Pancreas (tissue), 10 donors: ENCODE measurements at regions not wholly inside any gene's neighbourhood (a gene's known extent, or its start where the extent isn't known, plus 50 kb on each side); places are given as distances from the start of the nearest gene placed in this dataset.

Experiments
- ATAC-seq, 4 donors: fragments of 200-7000 bp; cut with Tn5 transposase; one replicate each; pipeline versions ENCODE4 v1.8.0 to v1.9.1; 2020; ENCODE audit warnings: mild to moderate bottlenecking in 4 of 4, moderate library complexity in 4 of 4
- DNase-seq, 6 donors: peaks; one replicate each; pipeline ENCODE4 v3.0.0-alpha.2; 2020
- FAIRE-seq: peaks from 2 replicates; lab custom pipeline; 2012; peaks lifted over from hg19 to GRCh38; lab: Jason Lieb, UNC
- H3K27ac ChIP-seq, 4 donors: fragments of 200-600 bp; sonication (generic); 1 replicate in 3 of 4; 2 replicates in 1 of 4; pipeline versions ENCODE4 v1.5.0 to v1.8.0; 2020
- H3K27me3 ChIP-seq, 4 donors: fragments of 200-600 bp; one replicate each; pipeline ENCODE4 v1.8.0; 2021
- H3K36me3 ChIP-seq, 3 donors: fragments of 200-600 bp; sonication (generic) in 1 of 3; one replicate each; pipeline versions ENCODE4 v1.5.0 to v1.8.0; 2020 to 2021
- H3K4me1 ChIP-seq, 3 donors: fragments of 200-600 bp; one replicate each; pipeline ENCODE4 v1.8.0; 2021
- H3K4me3 ChIP-seq, 4 donors: fragments of 200-600 bp; sonication (generic) in 2 of 4; one replicate each; pipeline versions ENCODE4 v1.5.0 to v1.8.0; 2020 to 2021
- H3K9me3 ChIP-seq, 4 donors: fragments of 200-600 bp; one replicate each; pipeline ENCODE4 v1.8.0; 2021
- WGBS, 2 donors: extraction: QIAGEN DNeasy Blood & Tissue Kit; methylation state at CpG; one replicate each; pipeline ENCODE4 v1.1.7; 2013; 5-methylcytosine and 5-hydroxymethylcytosine counted together
- intact Hi-C, 3 donors: fragments of 100-400 bp; cut with DNase I; formaldehyde crosslinking; loops; one replicate each; pipeline versions ENCODE4 v1.11.1 to v1.14.2; 2022
- TF ChIP-seq, protein P1 (sequence below), 4 donors: fragments of 200-600 bp; sonication (generic) in 3 of 4; IDR thresholded peaks; one replicate each; pipeline versions ENCODE4 v1.5.0 to v1.8.0; 2021; ENCODE audit warnings: antibody characterized with exemption in 4 of 4
- donor health status: healthy with polysubstance abuse.
- donor health status: DM: no; HTN: no; CAD: no; lungs with moderate emphysema.
- donor health status: DM: no; HTN: no; CAD: no.
- donor health status: control.
- donor health status: control.
- donor health status: Bipolar disorder and iron deficiency.
- donor health status: DM: yes; HTN: yes; CAD: no.
- donor health status: DM: no; HTN: no; CAD: no.
- donor health status: DM: no; HTN: no; CAD: no.
- donor health status: DM: yes; HTN: yes; CAD: no.

GRCh38 chr5:172583931-172584511 lies 57.0 kb upstream of the NEURL1B start:
- TF ChIP-seq, protein P1, sequence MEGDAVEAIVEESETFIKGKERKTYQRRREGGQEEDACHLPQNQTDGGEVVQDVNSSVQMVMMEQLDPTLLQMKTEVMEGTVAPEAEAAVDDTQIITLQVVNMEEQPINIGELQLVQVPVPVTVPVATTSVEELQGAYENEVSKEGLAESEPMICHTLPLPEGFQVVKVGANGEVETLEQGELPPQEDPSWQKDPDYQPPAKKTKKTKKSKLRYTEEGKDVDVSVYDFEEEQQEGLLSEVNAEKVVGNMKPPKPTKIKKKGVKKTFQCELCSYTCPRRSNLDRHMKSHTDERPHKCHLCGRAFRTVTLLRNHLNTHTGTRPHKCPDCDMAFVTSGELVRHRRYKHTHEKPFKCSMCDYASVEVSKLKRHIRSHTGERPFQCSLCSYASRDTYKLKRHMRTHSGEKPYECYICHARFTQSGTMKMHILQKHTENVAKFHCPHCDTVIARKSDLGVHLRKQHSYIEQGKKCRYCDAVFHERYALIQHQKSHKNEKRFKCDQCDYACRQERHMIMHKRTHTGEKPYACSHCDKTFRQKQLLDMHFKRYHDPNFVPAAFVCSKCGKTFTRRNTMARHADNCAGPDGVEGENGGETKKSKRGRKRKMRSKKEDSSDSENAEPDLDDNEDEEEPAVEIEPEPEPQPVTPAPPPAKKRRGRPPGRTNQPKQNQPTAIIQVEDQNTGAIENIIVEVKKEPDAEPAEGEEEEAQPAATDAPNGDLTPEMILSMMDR (IDR thresholded peaks at IDR 0.05): no peak
- intact Hi-C loops: no loop called here
- ATAC-seq (peak in 1 of 4 donors; percentile 52), DNase-seq (no peak), FAIRE-seq (no peak)
- H3K27me3 ChIP-seq: no peaks in the 10 kb centered on the region
- no peak overlapping the region for H3K4me3 ChIP-seq
- H3K9me3 ChIP-seq: no peaks in the 10 kb centered on the region
- peak overlapping the region in 1 of 4 donors; percentile 12 for H3K27ac ChIP-seq
- no peaks in the 10 kb centered on the region for H3K36me3 ChIP-seq
- 75 to 79% methylated on average over 7 of the region's 7 CpGs for WGBS, 2 donors
- no peaks in the 10 kb centered on the region for H3K4me1 ChIP-seq

GRCh38 chr5:172582940-172583339 lies 58.1 kb upstream of the NEURL1B start:
- intact Hi-C loops: no loop called here
- DNase-seq (no peak), FAIRE-seq (no peak), ATAC-seq (no peak)
- Histone ChIP-seq H3K27ac (no peak overlapping the region), H3K4me3 (no peak overlapping the region), H3K9me3 (no peaks in the 10 kb centered on the region), H3K36me3 (no peaks in the 10 kb centered on the region), H3K4me1 (no peaks in the 10 kb centered on the region), H3K27me3 (no peaks in the 10 kb centered on the region)
- TF ChIP-seq, protein P1 (IDR thresholded peaks at IDR 0.05): no peak
- 80 to 87% methylated on average over 6 of the region's 6 CpGs for WGBS, 2 donors

DNA sequence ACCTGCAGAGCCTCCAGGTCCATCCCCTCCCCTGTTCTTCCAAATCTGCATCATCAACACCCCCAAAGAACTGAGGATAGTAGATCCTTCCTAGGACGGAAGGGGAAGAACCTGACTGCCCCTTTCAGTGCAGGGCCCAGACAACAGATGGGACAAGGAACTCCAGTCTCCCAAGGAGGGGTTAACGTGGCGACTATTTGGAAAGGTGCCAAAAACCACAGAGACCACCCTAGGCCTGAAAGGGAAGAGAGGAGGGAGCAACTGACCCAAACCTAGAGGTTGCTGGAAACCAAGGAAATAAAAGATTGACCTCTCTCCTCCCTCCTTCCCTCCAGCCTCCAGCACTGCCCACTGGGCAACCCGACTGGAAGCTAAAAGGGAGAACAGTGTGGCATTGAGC lies 59.7 kb upstream of the NEURL1B start:
- FAIRE-seq (no peak), ATAC-seq (no peak), DNase-seq (no peak)
- H3K4me3 ChIP-seq: no peak overlapping the region
- H3K9me3 ChIP-seq: no peaks in the 10 kb centered on the region
- H3K4me1 ChIP-seq: no peaks in the 10 kb centered on the region
- H3K27ac ChIP-seq: no peak overlapping the region
- intact Hi-C loops: no loop called here
- no peaks in the 10 kb centered on the region for H3K36me3 ChIP-seq
- H3K27me3 ChIP-seq: no peaks in the 10 kb centered on the region
- WGBS, 2 donors: 41 to 47% methylated on average over 4 of the region's 4 CpGs
- TF ChIP-seq, protein P1 (IDR thresholded peaks at IDR 0.05): no peak

DNA sequence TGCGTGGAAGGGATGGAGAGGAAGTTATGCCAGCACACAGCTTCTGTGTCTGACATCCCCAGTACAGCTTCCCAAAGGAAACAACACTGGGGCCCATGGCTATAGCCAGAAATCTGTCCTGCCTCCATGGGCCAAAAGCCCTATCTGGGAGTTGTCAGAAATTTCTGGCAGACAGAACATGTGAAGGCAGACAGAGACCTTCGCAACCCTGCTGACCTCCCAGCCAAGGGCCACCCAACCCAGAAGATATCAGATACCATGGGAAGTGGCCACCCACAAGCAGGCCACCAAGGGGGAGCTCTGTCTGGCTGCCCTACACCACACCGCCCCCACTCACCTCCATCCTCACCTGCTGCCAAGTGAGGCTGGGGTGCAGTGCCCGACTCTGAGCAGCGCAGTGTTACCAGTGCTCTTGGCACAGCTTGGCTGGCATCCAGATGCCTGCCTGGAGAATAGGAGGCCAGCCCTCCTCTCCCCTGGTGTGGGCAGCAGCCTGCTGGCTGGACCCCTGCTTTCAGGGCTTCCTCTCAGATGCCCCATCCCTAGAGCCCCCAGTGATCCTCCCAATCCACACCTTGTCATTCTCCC lies 61.6 kb upstream of the NEURL1B start:
- DNase-seq (no peak), ATAC-seq (no peak), FAIRE-seq (no peak)
- Histone ChIP-seq H3K4me1 (no peaks in the 10 kb centered on the region), H3K27me3 (no peaks in the 10 kb centered on the region), H3K36me3 (no peaks in the 10 kb centered on the region), H3K9me3 (no peaks in the 10 kb centered on the region), H3K27ac (no peak overlapping the region), H3K4me3 (no peak overlapping the region)
- 83 to 90% methylated on average over 5 of the region's 5 CpGs for WGBS, 2 donors
- intact Hi-C loops: no loop called here
- TF ChIP-seq, protein P1 (IDR thresholded peaks at IDR 0.05): no peak

- FAIRE-seq: no peak
- TF ChIP-seq, protein P1 (IDR thresholded peaks at IDR 0.05): no peak
- Histone ChIP-seq H3K4me1 (no peaks in the 10 kb centered on the region), H3K9me3 (no peaks in the 10 kb centered on the region), H3K4me3 (no peak overlapping the region), H3K36me3 (no peaks in the 10 kb centered on the region), H3K27ac (no peak overlapping the region), H3K27me3 (no peaks in the 10 kb centered on the region)
- intact Hi-C loops: no loop called here
- 90 to 94% methylated on average over 7 of the region's 7 CpGs for WGBS, 2 donors
- DNase-seq: no peak
- no peak for ATAC-seq
Observed at GRCh38 chr5:172577267-172577909, 63.7 kb upstream of the NEURL1B start.
